ENCODE measurements at regions not wholly inside any gene's neighbourhood (a gene's known extent, or its start where the extent isn't known, plus 50 kb on each side); places are given as distances from the start of the nearest gene placed in this dataset.

- TF ChIP-seq, protein P1, sequence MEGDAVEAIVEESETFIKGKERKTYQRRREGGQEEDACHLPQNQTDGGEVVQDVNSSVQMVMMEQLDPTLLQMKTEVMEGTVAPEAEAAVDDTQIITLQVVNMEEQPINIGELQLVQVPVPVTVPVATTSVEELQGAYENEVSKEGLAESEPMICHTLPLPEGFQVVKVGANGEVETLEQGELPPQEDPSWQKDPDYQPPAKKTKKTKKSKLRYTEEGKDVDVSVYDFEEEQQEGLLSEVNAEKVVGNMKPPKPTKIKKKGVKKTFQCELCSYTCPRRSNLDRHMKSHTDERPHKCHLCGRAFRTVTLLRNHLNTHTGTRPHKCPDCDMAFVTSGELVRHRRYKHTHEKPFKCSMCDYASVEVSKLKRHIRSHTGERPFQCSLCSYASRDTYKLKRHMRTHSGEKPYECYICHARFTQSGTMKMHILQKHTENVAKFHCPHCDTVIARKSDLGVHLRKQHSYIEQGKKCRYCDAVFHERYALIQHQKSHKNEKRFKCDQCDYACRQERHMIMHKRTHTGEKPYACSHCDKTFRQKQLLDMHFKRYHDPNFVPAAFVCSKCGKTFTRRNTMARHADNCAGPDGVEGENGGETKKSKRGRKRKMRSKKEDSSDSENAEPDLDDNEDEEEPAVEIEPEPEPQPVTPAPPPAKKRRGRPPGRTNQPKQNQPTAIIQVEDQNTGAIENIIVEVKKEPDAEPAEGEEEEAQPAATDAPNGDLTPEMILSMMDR (optimal IDR thresholded peaks at IDR 0.05 in 1 of 3, IDR thresholded peaks at IDR 0.05 in 1 of 3, conservative IDR thresholded peaks at IDR 0.05 in 1 of 3; ENCODE audit: extremely low read depth in 1 of 3, insufficient read depth in 2 of 3, low read length in 3 of 3) = no peak
- TF ChIP-seq EZH2 (IDR thresholded peaks at IDR 0.05; ENCODE audit: low read length) = no peak
Measured at GRCh38 chr5:33146881-33147280, 293.9 kb upstream of the TARS1 start.
